Fibroblast of pulmonary artery (primary cell): ENCODE measurements at regions not wholly inside any gene's neighbourhood (a gene's known extent, or its start where the extent isn't known, plus 50 kb on each side); places are given as distances from the start of the nearest gene placed in this dataset.

Experiments
- DNase-seq: peaks from one replicate; pipeline ENCODE4 v3.0.0-alpha.2; 2010; ENCODE audit warnings: low read depth
- H3K4me3 ChIP-seq: replicated peaks from 2 replicates; pipeline ENCODE4 v1.5.1; 2011; ENCODE audit warnings: low read depth, mild to moderate bottlenecking, control low read depth, low read length, moderate library complexity
- TF ChIP-seq, protein P1 (sequence below): IDR thresholded peaks from 2 replicates; pipeline ENCODE4 v1.5.1; 2011; ENCODE audit warnings: mild to moderate bottlenecking, control low read depth, low read length, inconsistent platforms; ENCODE audit errors: missing control alignments

DNA sequence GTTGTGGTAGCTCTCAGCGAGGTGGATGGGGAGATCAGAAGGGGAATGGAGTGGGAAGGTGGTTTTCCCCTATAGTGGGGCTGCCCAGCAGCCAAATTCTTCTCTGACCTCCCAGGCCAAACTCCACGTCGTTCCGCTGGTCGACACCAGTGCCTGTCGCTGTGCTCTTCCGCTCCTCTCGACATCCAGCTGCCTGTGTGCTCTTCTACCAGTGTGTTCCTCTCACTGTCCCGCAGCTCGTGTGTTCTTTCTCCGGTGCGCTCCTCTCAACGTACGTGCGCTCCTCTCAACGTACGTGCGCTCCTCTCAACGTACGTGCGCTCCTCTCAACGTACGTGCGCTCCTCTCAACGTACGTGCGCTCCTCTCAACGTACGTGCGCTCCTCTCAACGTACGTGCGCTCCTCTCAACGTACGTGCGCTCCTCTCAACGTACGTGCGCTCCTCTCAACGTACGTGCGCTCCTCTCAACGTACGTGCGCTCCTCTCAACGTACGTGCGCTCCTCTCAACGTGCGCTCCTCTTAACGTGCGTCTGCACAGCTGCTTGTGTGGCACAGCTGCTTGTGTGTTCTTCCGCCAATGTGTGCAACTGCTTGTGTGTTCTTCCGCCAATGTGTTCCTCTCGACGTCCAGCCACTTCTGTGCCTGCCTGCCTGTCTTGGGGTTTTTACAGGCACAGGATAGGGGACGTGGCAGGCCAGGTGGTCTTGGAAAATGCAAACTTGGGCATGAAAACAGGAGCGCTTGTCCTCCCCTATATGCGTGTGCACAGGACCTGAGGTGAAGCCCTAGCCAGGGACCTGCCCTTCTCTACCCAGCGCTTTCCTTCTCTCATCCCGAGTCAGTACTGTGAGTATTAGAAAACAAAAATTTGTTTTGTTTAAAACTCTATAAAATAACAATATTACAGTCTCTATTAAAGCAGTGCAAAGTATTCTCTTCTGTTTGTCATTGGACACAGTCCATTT is 991.1 kb downstream of the GBE1 start:
- TF ChIP-seq, protein P1, sequence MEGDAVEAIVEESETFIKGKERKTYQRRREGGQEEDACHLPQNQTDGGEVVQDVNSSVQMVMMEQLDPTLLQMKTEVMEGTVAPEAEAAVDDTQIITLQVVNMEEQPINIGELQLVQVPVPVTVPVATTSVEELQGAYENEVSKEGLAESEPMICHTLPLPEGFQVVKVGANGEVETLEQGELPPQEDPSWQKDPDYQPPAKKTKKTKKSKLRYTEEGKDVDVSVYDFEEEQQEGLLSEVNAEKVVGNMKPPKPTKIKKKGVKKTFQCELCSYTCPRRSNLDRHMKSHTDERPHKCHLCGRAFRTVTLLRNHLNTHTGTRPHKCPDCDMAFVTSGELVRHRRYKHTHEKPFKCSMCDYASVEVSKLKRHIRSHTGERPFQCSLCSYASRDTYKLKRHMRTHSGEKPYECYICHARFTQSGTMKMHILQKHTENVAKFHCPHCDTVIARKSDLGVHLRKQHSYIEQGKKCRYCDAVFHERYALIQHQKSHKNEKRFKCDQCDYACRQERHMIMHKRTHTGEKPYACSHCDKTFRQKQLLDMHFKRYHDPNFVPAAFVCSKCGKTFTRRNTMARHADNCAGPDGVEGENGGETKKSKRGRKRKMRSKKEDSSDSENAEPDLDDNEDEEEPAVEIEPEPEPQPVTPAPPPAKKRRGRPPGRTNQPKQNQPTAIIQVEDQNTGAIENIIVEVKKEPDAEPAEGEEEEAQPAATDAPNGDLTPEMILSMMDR = no peak
- H3K4me3 ChIP-seq = no peak overlapping the region
- peak; percentile 7 for DNase-seq

DNA sequence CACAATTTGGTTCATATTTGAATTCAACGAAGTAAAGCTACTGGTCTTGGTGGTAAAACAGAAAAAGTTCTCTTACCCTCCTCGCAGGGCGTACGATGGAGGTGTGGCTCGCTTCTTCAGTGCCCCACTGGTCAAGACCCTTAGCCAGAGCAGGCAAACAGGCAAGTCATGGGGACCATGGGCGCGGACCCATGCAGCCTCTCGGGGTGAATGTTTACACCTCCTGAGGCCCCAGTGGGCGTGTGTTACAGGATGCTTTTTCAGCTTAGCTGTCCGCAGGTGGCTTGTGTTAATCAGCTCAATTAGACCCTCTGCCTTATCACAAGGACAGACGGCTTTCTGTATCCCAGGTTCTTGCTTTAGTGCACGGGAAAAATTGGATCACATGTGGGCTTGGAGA is 991.8 kb downstream of the GBE1 start:
- no peak overlapping the region for H3K4me3 ChIP-seq
- TF ChIP-seq, protein P1 = no peak

DNA sequence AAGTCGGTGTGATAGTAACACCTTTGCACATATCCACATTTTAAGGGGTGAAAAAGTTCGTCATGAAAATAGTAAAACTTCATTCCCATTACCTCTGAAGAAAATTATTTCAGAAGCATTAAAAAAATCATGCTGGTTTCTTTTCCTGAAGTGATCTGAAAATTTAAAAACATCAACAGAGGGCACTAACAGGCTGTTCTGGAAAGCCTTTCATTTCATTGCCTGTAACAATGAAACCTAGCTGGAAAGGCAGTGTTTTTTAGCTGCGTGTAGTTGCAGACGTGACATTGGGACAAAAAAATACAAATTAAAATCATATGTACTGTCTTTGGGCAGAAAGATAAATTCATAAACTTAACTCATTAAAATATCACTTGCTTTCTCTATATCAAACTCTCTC is 993.8 kb downstream of the GBE1 start:
- peak; percentile 13 for DNase-seq
- H3K4me3 ChIP-seq = no peak overlapping the region
- TF ChIP-seq, protein P1 = no peak

More for the DNA sequence above, 991.8 kb downstream of the GBE1 start:
- DNase-seq = no peak

DNA sequence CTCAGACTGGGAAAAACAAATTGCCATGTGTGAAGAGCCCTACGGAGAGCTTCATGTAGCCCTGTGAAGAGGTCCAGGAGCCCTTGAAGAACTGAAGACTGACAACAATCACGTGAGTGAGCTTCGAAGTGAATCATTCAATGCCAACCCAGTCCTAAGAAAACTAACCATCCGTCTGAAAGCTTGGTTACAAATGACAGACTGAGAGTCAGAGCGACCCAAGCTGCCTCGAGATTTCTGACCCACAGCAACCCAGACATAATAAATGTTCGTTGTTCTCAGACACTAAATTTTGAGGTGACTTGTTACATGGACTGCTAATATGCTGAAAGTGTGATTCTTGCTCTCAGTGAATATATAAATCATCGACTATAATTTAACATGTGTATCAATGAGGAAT is 987.2 kb upstream of the ROBO1 start:
- no peak for DNase-seq
- TF ChIP-seq, protein P1 = no peak
- H3K4me3 ChIP-seq = no peak overlapping the region

DNA sequence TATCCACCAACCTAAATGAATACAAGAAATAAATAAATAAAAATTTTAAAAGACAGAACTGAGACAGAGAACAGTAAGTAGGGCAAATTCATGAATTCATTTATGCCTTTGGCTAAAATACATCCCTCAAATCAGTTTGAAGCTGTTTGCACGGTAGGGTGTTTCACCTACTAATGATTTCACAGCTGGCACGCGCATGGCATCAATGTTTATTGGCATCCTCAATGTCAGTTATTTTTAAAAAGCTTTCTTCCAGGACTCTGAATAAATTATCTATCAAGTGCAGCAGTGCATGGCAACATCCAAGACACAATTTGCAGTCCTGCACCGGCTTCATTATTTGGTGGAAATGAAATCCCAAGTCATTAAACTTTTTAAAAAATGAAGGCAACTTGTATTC is 985.2 kb upstream of the ROBO1 start:
- H3K4me3 ChIP-seq = no peak overlapping the region
- TF ChIP-seq, protein P1 = no peak
- DNase-seq = no peak

DNA sequence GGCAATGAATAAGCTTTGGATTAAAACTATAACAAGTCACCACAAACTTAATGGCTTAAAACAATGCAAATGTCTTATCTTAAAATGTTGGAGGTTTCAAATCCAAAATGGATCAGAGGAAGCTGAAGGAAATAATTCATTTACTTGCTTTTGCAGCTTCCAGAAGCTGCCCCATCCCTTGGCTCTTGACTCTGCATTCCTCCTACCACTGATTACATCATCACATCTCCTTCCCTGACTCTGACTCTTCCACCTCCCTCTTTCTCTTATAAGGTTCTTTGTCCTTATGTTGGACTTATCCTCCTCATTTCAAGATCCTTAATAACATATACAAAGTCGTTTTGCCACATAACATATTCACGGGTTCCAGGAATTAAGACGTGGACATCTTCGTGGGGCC is 982.8 kb upstream of the ROBO1 start:
- peak; percentile 55 for DNase-seq
- TF ChIP-seq, protein P1 = no peak
- H3K4me3 ChIP-seq = no peak overlapping the region
